ENCODE measurements at regions not wholly inside any gene's neighbourhood (a gene's known extent, or its start where the extent isn't known, plus 50 kb on each side); places are given as distances from the start of the nearest gene placed in this dataset.

GRCh38 chrX:17919896-17920446 is 58.9 kb upstream of the RAI2 start:
- DNase-seq (ENCODE audit: low read depth): no peak
- no peak overlapping the region for H3K4me3 ChIP-seq (ENCODE audit: control insufficient read depth, low read depth, low read length)
- TF ChIP-seq, protein P1, sequence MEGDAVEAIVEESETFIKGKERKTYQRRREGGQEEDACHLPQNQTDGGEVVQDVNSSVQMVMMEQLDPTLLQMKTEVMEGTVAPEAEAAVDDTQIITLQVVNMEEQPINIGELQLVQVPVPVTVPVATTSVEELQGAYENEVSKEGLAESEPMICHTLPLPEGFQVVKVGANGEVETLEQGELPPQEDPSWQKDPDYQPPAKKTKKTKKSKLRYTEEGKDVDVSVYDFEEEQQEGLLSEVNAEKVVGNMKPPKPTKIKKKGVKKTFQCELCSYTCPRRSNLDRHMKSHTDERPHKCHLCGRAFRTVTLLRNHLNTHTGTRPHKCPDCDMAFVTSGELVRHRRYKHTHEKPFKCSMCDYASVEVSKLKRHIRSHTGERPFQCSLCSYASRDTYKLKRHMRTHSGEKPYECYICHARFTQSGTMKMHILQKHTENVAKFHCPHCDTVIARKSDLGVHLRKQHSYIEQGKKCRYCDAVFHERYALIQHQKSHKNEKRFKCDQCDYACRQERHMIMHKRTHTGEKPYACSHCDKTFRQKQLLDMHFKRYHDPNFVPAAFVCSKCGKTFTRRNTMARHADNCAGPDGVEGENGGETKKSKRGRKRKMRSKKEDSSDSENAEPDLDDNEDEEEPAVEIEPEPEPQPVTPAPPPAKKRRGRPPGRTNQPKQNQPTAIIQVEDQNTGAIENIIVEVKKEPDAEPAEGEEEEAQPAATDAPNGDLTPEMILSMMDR (conservative IDR thresholded peaks at IDR 0.05; ENCODE audit: control insufficient read depth, insufficient read depth, low read depth, low read length): no peak

DNA sequence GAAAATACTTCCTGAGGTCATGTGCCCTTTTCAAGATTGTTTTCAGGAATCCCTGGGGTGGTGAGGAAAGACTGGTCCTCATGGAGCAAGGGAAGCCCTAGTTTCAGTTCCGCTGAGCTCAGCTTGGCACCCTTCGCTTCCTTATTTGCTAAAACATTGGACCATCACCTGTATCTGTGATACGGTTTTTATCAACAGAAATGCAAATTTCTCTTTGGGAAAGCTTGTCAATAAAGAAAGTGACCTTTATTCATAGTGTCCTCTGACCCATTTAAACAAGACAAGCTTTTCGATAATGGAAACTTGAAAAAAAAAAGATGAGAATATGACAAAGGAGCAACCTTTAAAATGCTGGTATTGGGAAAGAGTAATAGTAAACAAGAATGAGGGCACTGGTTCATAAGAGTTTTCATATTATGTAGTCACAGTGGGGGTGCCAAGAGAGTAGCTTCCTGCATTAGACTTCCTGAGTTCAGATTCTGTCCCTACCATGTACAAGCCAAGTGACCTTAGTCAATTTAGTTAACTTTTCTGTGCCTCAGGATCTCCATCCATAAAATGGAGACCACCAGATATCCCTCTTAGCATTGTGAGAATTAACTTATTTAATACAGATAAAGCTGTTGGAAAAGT is 57.0 kb upstream of the RAI2 start:
- no peak for DNase-seq (ENCODE audit: low read depth)
- no peak overlapping the region for H3K4me3 ChIP-seq (ENCODE audit: control insufficient read depth, low read depth, low read length)
- TF ChIP-seq, protein P1 (conservative IDR thresholded peaks at IDR 0.05; ENCODE audit: control insufficient read depth, insufficient read depth, low read depth, low read length): no peak

- TF ChIP-seq, protein P1 (conservative IDR thresholded peaks at IDR 0.05; ENCODE audit: control insufficient read depth, insufficient read depth, low read depth, low read length): no peak
- DNase-seq (ENCODE audit: low read depth): no peak
- no peak overlapping the region for H3K4me3 ChIP-seq (ENCODE audit: control insufficient read depth, low read depth, low read length)
Measured at GRCh38 chrX:17913801-17914200, 52.7 kb upstream of the RAI2 start.
